Caco-2 (cell line): ENCODE measurements at regions not wholly inside any gene's neighbourhood (a gene's known extent, or its start where the extent isn't known, plus 50 kb on each side); places are given as distances from the start of the nearest gene placed in this dataset.
A peak's percentile ranks its signal among the peaks of the same experiment; 100 is the strongest.

ENCODE experiments used
- BruUV-seq: library from RNA; stranded (reverse); fragments of 400-500 nt; replicated peaks from 2 replicates; lab custom pipeline; 2021; lab: Mats Ljungman, UMichigan
- CTCF ChIA-PET: fragments of 300-600 bp; sonication (Branson Sonifier 250); formaldehyde crosslinking; loops from one replicate; lab custom pipeline; 2022; ENCODE audit warnings: antibody characterized with exemption; lab: Charles Lee
- POLR2A ChIA-PET: fragments of 300-600 bp; sonication (Branson Sonifier 250); formaldehyde crosslinking; loops from one replicate; lab custom pipeline; 2022; ENCODE audit warnings: antibody characterized with exemption; lab: Charles Lee
- DNase-seq, 2 experiments: peaks; one replicate each; pipeline versions ENCODE4 v3.0.0 to v3.0.0-alpha.2; 2020 to 2022
- H3K27me3 ChIP-seq: replicated peaks from 2 replicates; pipeline ENCODE4 v1.6.0; 2011; ENCODE audit warnings: low read length; ENCODE audit not compliant: control insufficient read depth, insufficient read depth
- H3K36me3 ChIP-seq: 2 replicates; pipeline ENCODE4 v1.5.1; 2011; ENCODE audit warnings: low read length; ENCODE audit not compliant: control insufficient read depth, insufficient read depth
- H3K4me1 ChIP-seq: fragments of 250-450 bp; sonication (Bioruptor Pico); 2 replicates; pipeline ENCODE4 v1.5.1; 2020; ENCODE audit warnings: mild to moderate bottlenecking
- H3K4me3 ChIP-seq: 2 replicates; pipeline ENCODE4 v1.5.1; 2011; ENCODE audit warnings: low read depth, mild to moderate bottlenecking, control low read depth, low read length
- H3K9me3 ChIP-seq: fragments of 250-450 bp; sonication (Bioruptor Pico); 2 replicates; pipeline ENCODE4 v1.5.1; 2020; ENCODE audit warnings: mild to moderate bottlenecking, moderate library complexity
- H3K27ac Mint-ChIP-seq: one replicate; pipeline ENCODE4 v1.8.0; 2022; ENCODE audit warnings: mixed read lengths; ENCODE audit not compliant: unreplicated experiment
- H3K27me3 Mint-ChIP-seq: one replicate; pipeline ENCODE4 v1.8.0; 2022; ENCODE audit warnings: mixed read lengths; ENCODE audit not compliant: insufficient read depth, unreplicated experiment
- H3K36me3 Mint-ChIP-seq: one replicate; pipeline ENCODE4 v1.8.0; 2022; ENCODE audit warnings: mild to moderate bottlenecking, mixed read lengths; ENCODE audit not compliant: insufficient read depth, unreplicated experiment
- H3K4me1 Mint-ChIP-seq: one replicate; pipeline ENCODE4 v1.8.0; 2022; ENCODE audit warnings: low read depth, mixed read lengths; ENCODE audit not compliant: unreplicated experiment
- H3K4me3 Mint-ChIP-seq: one replicate; pipeline ENCODE4 v1.8.0; 2022; ENCODE audit warnings: mild to moderate bottlenecking, moderate library complexity, mixed read lengths; ENCODE audit not compliant: unreplicated experiment
- H3K9me3 Mint-ChIP-seq: one replicate; pipeline ENCODE4 v1.8.0; 2022; ENCODE audit warnings: mixed read lengths; ENCODE audit not compliant: unreplicated experiment
- intact Hi-C: fragments of 100-400 bp; cut with micrococcal nuclease; formaldehyde crosslinking; loops from one replicate; pipeline ENCODE4 v1.10.0; 2022; ENCODE audit not compliant: unreplicated experiment
- TF ChIP-seq, protein P1 (sequence below), 2 experiments: fragments of 200-600 bp in 1 of 2; IDR thresholded peaks; 1 replicate in 1 of 2; 2 replicates in 1 of 2; pipeline versions ENCODE4 v1.5.1 to v1.8.0; 2011 to 2022; ENCODE audit warnings: antibody characterized with exemption in 1 of 2, control low read depth in 1 of 2, inconsistent platforms in 1 of 2, low read depth in 1 of 2, low read length in 1 of 2, mild to moderate bottlenecking in 1 of 2, moderate library complexity in 1 of 2; ENCODE audit not compliant: insufficient read depth in 1 of 2, severe bottlenecking in 1 of 2, unreplicated experiment in 1 of 2

- no peaks in the 10 kb centered on the region for H3K9me3 ChIP-seq
- no peak for DNase-seq
- BruUV-seq = no TSS peak
- ChIA-PET POLR2A (no interaction called here), CTCF (no interaction called here)
- no peak overlapping the region for H3K4me3 ChIP-seq
- intact Hi-C loops = no loop called here
- no peaks in the 10 kb centered on the region for H3K36me3 ChIP-seq
- H3K27me3 Mint-ChIP-seq = peaks cover 6% of the 10 kb centered on the region
- H3K27ac Mint-ChIP-seq = no peak overlapping the region
- peaks cover 4% of the 10 kb centered on the region for H3K4me1 Mint-ChIP-seq
- H3K36me3 Mint-ChIP-seq = peaks cover 4% of the 10 kb centered on the region
- peaks cover 15% of the 10 kb centered on the region for H3K9me3 Mint-ChIP-seq
- H3K27me3 ChIP-seq = no peaks in the 10 kb centered on the region
- H3K4me1 ChIP-seq = peaks cover 5% of the 10 kb centered on the region
- no peak overlapping the region for H3K4me3 Mint-ChIP-seq
- TF ChIP-seq, protein P1, sequence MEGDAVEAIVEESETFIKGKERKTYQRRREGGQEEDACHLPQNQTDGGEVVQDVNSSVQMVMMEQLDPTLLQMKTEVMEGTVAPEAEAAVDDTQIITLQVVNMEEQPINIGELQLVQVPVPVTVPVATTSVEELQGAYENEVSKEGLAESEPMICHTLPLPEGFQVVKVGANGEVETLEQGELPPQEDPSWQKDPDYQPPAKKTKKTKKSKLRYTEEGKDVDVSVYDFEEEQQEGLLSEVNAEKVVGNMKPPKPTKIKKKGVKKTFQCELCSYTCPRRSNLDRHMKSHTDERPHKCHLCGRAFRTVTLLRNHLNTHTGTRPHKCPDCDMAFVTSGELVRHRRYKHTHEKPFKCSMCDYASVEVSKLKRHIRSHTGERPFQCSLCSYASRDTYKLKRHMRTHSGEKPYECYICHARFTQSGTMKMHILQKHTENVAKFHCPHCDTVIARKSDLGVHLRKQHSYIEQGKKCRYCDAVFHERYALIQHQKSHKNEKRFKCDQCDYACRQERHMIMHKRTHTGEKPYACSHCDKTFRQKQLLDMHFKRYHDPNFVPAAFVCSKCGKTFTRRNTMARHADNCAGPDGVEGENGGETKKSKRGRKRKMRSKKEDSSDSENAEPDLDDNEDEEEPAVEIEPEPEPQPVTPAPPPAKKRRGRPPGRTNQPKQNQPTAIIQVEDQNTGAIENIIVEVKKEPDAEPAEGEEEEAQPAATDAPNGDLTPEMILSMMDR (IDR thresholded peaks at IDR 0.05; ENCODE audit: insufficient read depth in 1 of 2, low read depth in 1 of 2, low read length in 1 of 2, severe bottlenecking in 1 of 2, unreplicated experiment in 1 of 2) = peak in 1 of 2 experiments; percentile 2
Observed at GRCh38 chr20:4083098-4083865, 65.3 kb upstream of the SMOX start.

DNA sequence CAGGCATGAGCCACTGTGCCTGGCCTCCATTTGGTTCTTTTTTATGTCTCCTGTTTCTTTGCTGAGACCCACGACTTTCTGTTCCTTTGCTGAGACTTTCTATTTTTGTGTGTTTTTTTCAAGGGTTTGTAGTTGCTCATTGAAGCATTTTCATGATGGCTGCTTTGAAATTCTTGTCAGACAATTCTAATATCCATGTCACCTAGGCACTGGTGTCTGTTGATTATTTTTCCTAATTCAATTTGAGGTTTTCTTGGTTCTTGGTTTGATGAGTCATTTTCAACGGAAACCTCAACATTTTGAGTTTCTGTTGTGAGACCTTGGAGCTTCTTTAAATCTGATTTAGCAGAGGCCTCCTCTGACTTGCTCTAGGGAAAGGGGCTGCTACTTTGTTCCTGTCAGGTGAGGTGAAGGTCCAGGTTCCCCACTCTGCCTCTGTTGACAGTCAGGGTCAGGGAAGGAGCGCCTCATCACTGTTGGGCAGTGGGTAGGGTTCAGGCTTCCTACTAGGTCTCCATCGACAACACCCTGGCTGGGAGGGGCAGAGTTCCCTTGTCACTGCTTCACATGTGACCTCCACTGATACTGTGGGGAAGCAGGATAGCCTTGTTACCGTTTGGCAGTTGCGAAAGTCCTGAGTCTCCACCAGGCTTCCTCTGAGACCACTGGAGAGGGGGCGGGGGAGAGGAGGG lies 66.1 kb upstream of the SMOX start:
- Mint-ChIP-seq H3K9me3 (peaks cover 15% of the 10 kb centered on the region), H3K27ac (no peak overlapping the region), H3K27me3 (peaks cover 9% of the 10 kb centered on the region), H3K4me1 (peaks cover 4% of the 10 kb centered on the region), H3K4me3 (no peak overlapping the region), H3K36me3 (peaks cover 4% of the 10 kb centered on the region)
- Histone ChIP-seq H3K4me3 (no peak overlapping the region), H3K9me3 (no peaks in the 10 kb centered on the region), H3K4me1 (peaks cover 5% of the 10 kb centered on the region), H3K36me3 (no peaks in the 10 kb centered on the region), H3K27me3 (no peaks in the 10 kb centered on the region)
- CTCF ChIA-PET = no interaction called here
- peak; percentile 26 to 64 for DNase-seq
- intact Hi-C loops = no loop called here
- POLR2A ChIA-PET = no interaction called here
- TF ChIP-seq, protein P1 (IDR thresholded peaks at IDR 0.05; ENCODE audit: insufficient read depth in 1 of 2, low read depth in 1 of 2, low read length in 1 of 2, severe bottlenecking in 1 of 2, unreplicated experiment in 1 of 2) = no peak
- BruUV-seq = no TSS peak

GRCh38 chr20:4081421-4081820 lies 66.1 kb upstream of the RNF24 start:
- no peak for DNase-seq
- no peaks in the 10 kb centered on the region for H3K36me3 ChIP-seq
- no peak overlapping the region for H3K4me3 Mint-ChIP-seq
- peaks cover 4% of the 10 kb centered on the region for H3K4me1 Mint-ChIP-seq
- CTCF ChIA-PET = interaction anchor here (0.6 kb wide), 1 partner anchor 69 kb away, joined by 3 read pairs; no protein-coding TSS in a partner anchor
- POLR2A ChIA-PET = no interaction called here
- no peaks in the 10 kb centered on the region for H3K9me3 ChIP-seq
- BruUV-seq = no TSS peak
- intact Hi-C loops = no loop called here
- H3K4me1 ChIP-seq = peaks cover 5% of the 10 kb centered on the region
- H3K27me3 Mint-ChIP-seq = peaks cover 9% of the 10 kb centered on the region
- TF ChIP-seq, protein P1 (IDR thresholded peaks at IDR 0.05; ENCODE audit: insufficient read depth in 1 of 2, low read depth in 1 of 2, low read length in 1 of 2, severe bottlenecking in 1 of 2, unreplicated experiment in 1 of 2) = no peak
- no peaks in the 10 kb centered on the region; the same call in 1 of the 2 replicates for H3K27me3 ChIP-seq
- no peak overlapping the region for H3K27ac Mint-ChIP-seq
- no peak overlapping the region for H3K4me3 ChIP-seq
- H3K9me3 Mint-ChIP-seq = peaks cover 15% of the 10 kb centered on the region
- H3K36me3 Mint-ChIP-seq = peaks cover 4% of the 10 kb centered on the region
